Heart left ventricle (tissue), 13 donors: ENCODE measurements at regions not wholly inside any gene's neighbourhood (a gene's known extent, or its start where the extent isn't known, plus 50 kb on each side); places are given as distances from the start of the nearest gene placed in this dataset.

Source experiments
- CTCF ChIP-seq, 12 donors: fragments of 200-600 bp; sonication (generic) in 4 of 12; IDR thresholded peaks; one replicate each; pipeline versions ENCODE4 v1.5.0 to v1.8.0; 2018 to 2022; ENCODE audit warnings: antibody characterized with exemption in 12 of 12, mild to moderate bottlenecking in 5 of 12
- POLR2A ChIP-seq, 2 donors: fragments of 450-650 bp; IDR thresholded peaks; one replicate each; pipeline ENCODE4 v1.6.1; 2017; ENCODE audit warnings: antibody characterized with exemption in 2 of 2, mild to moderate bottlenecking in 2 of 2, moderate library complexity in 2 of 2
- donor health status: ischemic (EF 13 %, LVEDD 7.1; RV severe dilation, severe dysfunction).
- donor health status: DM: no; HTN: yes; CAD: no.
- donor health status: DM: no; HTN: no; CAD: no.
- donor health status: ischemic (EF 25% LVEDD 6.9; RV normal size, moderate dysfunction).
- donor health status: ischemic (EF 25% LVEDD 5.7; RV mildly dilated, moderate dysfunction).
- donor health status: ischemic (EF 35%, LVEDD 5.7; RV mildly dilated, moderate dysfunction).
- donor health status: nonischemic (EF 11% LVEDD 7.7; RV severe dilation, severe dysfunction).
- donor health status: DM: yes; HTN: yes; CAD: no.
- donor health status: PGD.
- donor health status: ischemic (EF 29% LVEDD 5.4; RV normal size, mild dysfunction).
- donor health status: nonischemic (EF 23%, LVEDD 6.1; RV moderate dilation, normal function).

GRCh38 chr15:66934868-66935520, 130.4 kb upstream of the SMAD3 start:
- TF ChIP-seq CTCF (IDR thresholded peaks at IDR 0.05) (no peak), POLR2A (IDR thresholded peaks at IDR 0.05) (no peak)
